HFFc6 (cell line): ENCODE measurements at regions not wholly inside any gene's neighbourhood (a gene's known extent, or its start where the extent isn't known, plus 50 kb on each side); places are given as distances from the start of the nearest gene placed in this dataset.
A peak's percentile ranks its signal among the peaks of the same experiment; 100 is the strongest.

Source experiments
- DNase-seq: peaks from one replicate; pipeline ENCODE4 v3.0.0-alpha.2; 2018
- H3K27ac Mint-ChIP-seq: 2 replicates; pipeline ENCODE4 v1.8.0; 2020; ENCODE audit warnings: mild to moderate bottlenecking, mixed read lengths
- H3K27me3 Mint-ChIP-seq: 2 replicates; pipeline ENCODE4 v1.8.0; 2021; ENCODE audit warnings: mild to moderate bottlenecking, moderate library complexity, mixed read lengths; ENCODE audit not compliant: insufficient read depth
- H3K36me3 Mint-ChIP-seq: 2 replicates; pipeline ENCODE4 v1.8.0; 2021; ENCODE audit warnings: low read depth, mixed read lengths
- H3K4me1 Mint-ChIP-seq: 2 replicates; pipeline ENCODE4 v1.8.0; 2020; ENCODE audit warnings: low read depth, mixed read lengths
- H3K4me3 Mint-ChIP-seq: 2 replicates; pipeline ENCODE4 v1.8.0; 2020; ENCODE audit warnings: mild to moderate bottlenecking, moderate library complexity, mixed read lengths
- H3K9me3 Mint-ChIP-seq: 2 replicates; pipeline ENCODE4 v1.8.0; 2020; ENCODE audit warnings: mild to moderate bottlenecking, mixed read lengths
- CTCF ChIP-seq: fragments of 200-600 bp; sonication (generic); IDR thresholded peaks from 2 replicates; pipeline ENCODE4 v1.5.0; 2021; ENCODE audit warnings: antibody characterized with exemption, mild to moderate bottlenecking

GRCh38 chr16:74183601-74184360, 112.8 kb upstream of the PSMD7 start:
- Mint-ChIP-seq H3K36me3 (no peaks in the 10 kb centered on the region), H3K27ac (no peak overlapping the region), H3K9me3 (peaks cover 6% of the 10 kb centered on the region), H3K4me3 (no peak overlapping the region), H3K27me3 (no peaks in the 10 kb centered on the region), H3K4me1 (no peaks in the 10 kb centered on the region)
- no peak for DNase-seq
- no peak for TF ChIP-seq CTCF

GRCh38 chr16:74169687-74170376, 126.8 kb upstream of the PSMD7 start:
- no peak for DNase-seq
- H3K4me3 Mint-ChIP-seq, result peak overlapping the region; percentile 65

GRCh38 chr16:74169066-74169465, 127.5 kb upstream of the PSMD7 start:
- DNase-seq, result no peak
- H3K4me3 Mint-ChIP-seq, result no peak overlapping the region
- no peak for TF ChIP-seq CTCF
- H3K27ac Mint-ChIP-seq, result no peak overlapping the region
- peaks cover 16% of the 10 kb centered on the region for H3K9me3 Mint-ChIP-seq
- no peaks in the 10 kb centered on the region for H3K27me3 Mint-ChIP-seq
- H3K4me1 Mint-ChIP-seq, result no peaks in the 10 kb centered on the region
- H3K36me3 Mint-ChIP-seq, result no peaks in the 10 kb centered on the region

More at GRCh38 chr16:74169687-74170376, 126.8 kb upstream of the PSMD7 start:
- Mint-ChIP-seq H3K4me1 (no peaks in the 10 kb centered on the region), H3K27ac (no peak overlapping the region), H3K36me3 (no peaks in the 10 kb centered on the region), H3K9me3 (peaks cover 21% of the 10 kb centered on the region), H3K27me3 (peaks cover under 1% of the 10 kb centered on the region; the same call in 1 of the 2 replicates)
- no peak for TF ChIP-seq CTCF

- DNase-seq, result no peak
- Mint-ChIP-seq H3K27me3 (no peaks in the 10 kb centered on the region), H3K9me3 (peaks cover 11% of the 10 kb centered on the region), H3K4me3 (no peak overlapping the region), H3K36me3 (no peaks in the 10 kb centered on the region), H3K27ac (no peak overlapping the region), H3K4me1 (no peaks in the 10 kb centered on the region)
- no peak for TF ChIP-seq CTCF
These were observed 128.2 kb upstream of the PSMD7 start for GRCh38 chr16:74168445-74168844.

- Mint-ChIP-seq H3K4me1 (no peaks in the 10 kb centered on the region), H3K9me3 (peaks cover 17% of the 10 kb centered on the region), H3K27ac (no peak overlapping the region), H3K27me3 (no peaks in the 10 kb centered on the region), H3K36me3 (no peaks in the 10 kb centered on the region), H3K4me3 (no peak overlapping the region)
- DNase-seq, result no peak
- no peak for TF ChIP-seq CTCF
These were observed 130.2 kb upstream of the PSMD7 start for GRCh38 chr16:74166456-74166855.
